Skeletal muscle satellite cell (primary cell): ENCODE measurements at regions not wholly inside any gene's neighbourhood (a gene's known extent, or its start where the extent isn't known, plus 50 kb on each side); places are given as distances from the start of the nearest gene placed in this dataset.

Experiments
- H3K27me3 ChIP-seq: 2 replicates; pipeline ENCODE4 v1.7.0; 2013; ENCODE audit warnings: low read length; ENCODE audit not compliant: control insufficient read depth, insufficient read depth
- H3K36me3 ChIP-seq: 2 replicates; pipeline ENCODE4 v1.7.0; 2013; ENCODE audit warnings: mild to moderate bottlenecking, control low read depth, low read length; ENCODE audit not compliant: insufficient read depth
- H3K4me1 ChIP-seq: 2 replicates; pipeline ENCODE4 v1.7.0; 2013; ENCODE audit warnings: low read length; ENCODE audit not compliant: control insufficient read depth, insufficient read depth
- H3K4me2 ChIP-seq: 2 replicates; pipeline ENCODE4 v1.7.0; 2013; ENCODE audit warnings: mild to moderate bottlenecking, low read length
- H3K4me3 ChIP-seq: 2 replicates; pipeline ENCODE4 v1.7.0; 2013; ENCODE audit warnings: low read length
- H3K9ac ChIP-seq: 2 replicates; pipeline ENCODE4 v1.7.0; 2013; ENCODE audit warnings: mild to moderate bottlenecking, low read depth, low read length, moderate library complexity
- H3K9me3 ChIP-seq: replicated peaks from 2 replicates; pipeline ENCODE4 v1.7.0; 2013; ENCODE audit warnings: mild to moderate bottlenecking, control low read depth, low read length

- no peaks in the 10 kb centered on the region for H3K36me3 ChIP-seq
- no peaks in the 10 kb centered on the region for H3K27me3 ChIP-seq
- no peaks in the 10 kb centered on the region for H3K9me3 ChIP-seq
- H3K4me2 ChIP-seq, result no peak overlapping the region
- no peaks in the 10 kb centered on the region for H3K4me1 ChIP-seq
- no peak overlapping the region for H3K4me3 ChIP-seq
- no peak overlapping the region for H3K9ac ChIP-seq
Observed at GRCh38 chr13:90760639-90761038, 586.8 kb upstream of the MIR17HG start.

- Histone ChIP-seq H3K9ac (no peak overlapping the region), H3K36me3 (no peaks in the 10 kb centered on the region), H3K4me1 (no peaks in the 10 kb centered on the region), H3K4me3 (no peak overlapping the region), H3K27me3 (no peaks in the 10 kb centered on the region), H3K4me2 (no peak overlapping the region), H3K9me3 (no peaks in the 10 kb centered on the region)
Observed at GRCh38 chr13:90763476-90764150, 583.9 kb upstream of the MIR17HG start.

GRCh38 chr13:90766386-90766902 is 581.0 kb upstream of the MIR17HG start:
- Histone ChIP-seq H3K27me3 (no peaks in the 10 kb centered on the region), H3K9me3 (no peaks in the 10 kb centered on the region), H3K4me2 (no peak overlapping the region), H3K4me3 (no peak overlapping the region), H3K36me3 (no peaks in the 10 kb centered on the region), H3K9ac (no peak overlapping the region), H3K4me1 (no peaks in the 10 kb centered on the region)

- Histone ChIP-seq H3K9ac (no peak overlapping the region), H3K4me1 (no peaks in the 10 kb centered on the region), H3K36me3 (no peaks in the 10 kb centered on the region), H3K4me3 (no peak overlapping the region), H3K27me3 (no peaks in the 10 kb centered on the region), H3K4me2 (no peak overlapping the region), H3K9me3 (no peaks in the 10 kb centered on the region)
Observed at GRCh38 chr13:90768116-90768515, 579.4 kb upstream of the MIR17HG start.

GRCh38 chr13:90769387-90769786 is 578.1 kb upstream of the MIR17HG start:
- Histone ChIP-seq H3K4me2 (no peak overlapping the region), H3K4me1 (no peaks in the 10 kb centered on the region), H3K9me3 (no peaks in the 10 kb centered on the region), H3K27me3 (no peaks in the 10 kb centered on the region), H3K4me3 (no peak overlapping the region), H3K9ac (no peak overlapping the region), H3K36me3 (no peaks in the 10 kb centered on the region)

- Histone ChIP-seq H3K36me3 (no peaks in the 10 kb centered on the region), H3K4me1 (no peaks in the 10 kb centered on the region), H3K4me3 (no peak overlapping the region), H3K4me2 (no peak overlapping the region), H3K27me3 (no peaks in the 10 kb centered on the region), H3K9me3 (no peaks in the 10 kb centered on the region), H3K9ac (no peak overlapping the region)
Observed at GRCh38 chr13:90770334-90770733, 577.2 kb upstream of the MIR17HG start.

GRCh38 chr13:90773681-90774080 is 573.8 kb upstream of the MIR17HG start:
- Histone ChIP-seq H3K4me2 (no peak overlapping the region), H3K4me3 (no peak overlapping the region), H3K36me3 (no peaks in the 10 kb centered on the region), H3K4me1 (no peaks in the 10 kb centered on the region), H3K27me3 (no peaks in the 10 kb centered on the region), H3K9me3 (no peaks in the 10 kb centered on the region), H3K9ac (no peak overlapping the region)

- H3K36me3 ChIP-seq, result no peaks in the 10 kb centered on the region
- H3K9me3 ChIP-seq, result no peaks in the 10 kb centered on the region
- H3K4me1 ChIP-seq, result no peaks in the 10 kb centered on the region
- no peak overlapping the region for H3K9ac ChIP-seq
- no peak overlapping the region for H3K4me2 ChIP-seq
- no peak overlapping the region for H3K4me3 ChIP-seq
- no peaks in the 10 kb centered on the region for H3K27me3 ChIP-seq
Observed at GRCh38 chr13:90776051-90776748, 571.3 kb upstream of the MIR17HG start.

GRCh38 chr13:90783273-90783672 is 564.2 kb upstream of the MIR17HG start:
- no peak overlapping the region for H3K4me3 ChIP-seq
- no peaks in the 10 kb centered on the region for H3K27me3 ChIP-seq
- no peaks in the 10 kb centered on the region for H3K36me3 ChIP-seq
- no peaks in the 10 kb centered on the region for H3K9me3 ChIP-seq
- no peaks in the 10 kb centered on the region for H3K4me1 ChIP-seq
- H3K4me2 ChIP-seq, result no peak overlapping the region
- no peak overlapping the region for H3K9ac ChIP-seq

GRCh38 chr13:90787007-90787406 is 560.5 kb upstream of the MIR17HG start:
- Histone ChIP-seq H3K9me3 (no peaks in the 10 kb centered on the region), H3K4me2 (no peak overlapping the region), H3K4me1 (no peaks in the 10 kb centered on the region), H3K36me3 (no peaks in the 10 kb centered on the region), H3K4me3 (no peak overlapping the region), H3K27me3 (no peaks in the 10 kb centered on the region), H3K9ac (no peak overlapping the region)

GRCh38 chr13:90792335-90792734 is 555.2 kb upstream of the MIR17HG start:
- no peak overlapping the region for H3K9ac ChIP-seq
- H3K27me3 ChIP-seq, result no peaks in the 10 kb centered on the region
- no peaks in the 10 kb centered on the region for H3K9me3 ChIP-seq
- H3K4me1 ChIP-seq, result no peaks in the 10 kb centered on the region
- H3K4me2 ChIP-seq, result no peak overlapping the region
- H3K36me3 ChIP-seq, result no peaks in the 10 kb centered on the region
- no peak overlapping the region for H3K4me3 ChIP-seq
